8988T (cell line): ENCODE measurements at regions not wholly inside any gene's neighbourhood (a gene's known extent, or its start where the extent isn't known, plus 50 kb on each side); places are given as distances from the start of the nearest gene placed in this dataset.
"Not testable (repeated sequence)": the region's sequence is repeated elsewhere in the genome, so short reads cannot be mapped to it uniquely, and the experiment has no call there.

Experiments
- DNase-seq: peaks from one replicate; pipeline ENCODE4 v3.0.0; 2011

GRCh38 chr3:64437131-64437530 is 211.9 kb upstream of the PRICKLE2 start:
- no peak for DNase-seq

GRCh38 chr3:64435023-64435422 is 209.8 kb upstream of the PRICKLE2 start:
- DNase-seq = not testable (repeated sequence)

GRCh38 chr3:64432870-64433269 is 207.6 kb upstream of the PRICKLE2 start:
- DNase-seq = no peak

GRCh38 chr3:64431526-64432091 is 206.3 kb upstream of the PRICKLE2 start:
- no peak for DNase-seq

GRCh38 chr3:64427671-64428070 is 202.4 kb upstream of the PRICKLE2 start:
- DNase-seq = no peak

GRCh38 chr3:64426551-64426950 is 201.3 kb upstream of the PRICKLE2 start:
- DNase-seq = no peak

- DNase-seq = no peak
These were observed 197.7 kb upstream of the PRICKLE2 start for GRCh38 chr3:64422932-64423331.

- DNase-seq = no peak
These were observed 196.9 kb upstream of the PRICKLE2 start for GRCh38 chr3:64422192-64422591.

- no peak for DNase-seq
These were observed 192.6 kb upstream of the PRICKLE2 start for GRCh38 chr3:64417816-64418215.

- DNase-seq = no peak
These were observed 188.8 kb upstream of the PRICKLE2 start for GRCh38 chr3:64414043-64414442.

GRCh38 chr3:64411101-64411500 is 185.8 kb upstream of the PRICKLE2 start:
- DNase-seq = no peak

GRCh38 chr3:64410226-64410625 is 185.0 kb upstream of the PRICKLE2 start:
- DNase-seq = no peak

- no peak for DNase-seq
These were observed 183.5 kb upstream of the PRICKLE2 start for GRCh38 chr3:64408770-64409169.

GRCh38 chr3:64406271-64406670 is 181.0 kb upstream of the PRICKLE2 start:
- DNase-seq = no peak

GRCh38 chr3:64405211-64405835 is 180.1 kb upstream of the PRICKLE2 start:
- DNase-seq = no peak

- DNase-seq = no peak
These were observed 175.4 kb upstream of the PRICKLE2 start for GRCh38 chr3:64400706-64401105.

GRCh38 chr3:64399205-64399800 is 174.0 kb upstream of the PRICKLE2 start:
- peak; percentile 32 for DNase-seq

- no peak for DNase-seq
These were observed 173.2 kb upstream of the PRICKLE2 start for GRCh38 chr3:64398476-64398875.

- no peak for DNase-seq
These were observed 172.7 kb upstream of the PRICKLE2 start for GRCh38 chr3:64398006-64398405.

- DNase-seq = no peak
These were observed 172.3 kb upstream of the PRICKLE2 start for GRCh38 chr3:64397573-64397972.

- DNase-seq = no peak
These were observed 170.2 kb upstream of the PRICKLE2 start for GRCh38 chr3:64395490-64395889.

GRCh38 chr3:64393193-64393592 is 167.9 kb upstream of the PRICKLE2 start:
- no peak for DNase-seq

- no peak for DNase-seq
These were observed 166.7 kb upstream of the PRICKLE2 start for GRCh38 chr3:64392001-64392400.

- DNase-seq = no peak
These were observed 165.6 kb upstream of the PRICKLE2 start for GRCh38 chr3:64390893-64391292.

GRCh38 chr3:64388886-64389285 is 163.6 kb upstream of the PRICKLE2 start:
- DNase-seq = no peak
